ENCODE measurements at regions not wholly inside any gene's neighbourhood (a gene's known extent, or its start where the extent isn't known, plus 50 kb on each side); places are given as distances from the start of the nearest gene placed in this dataset.

DNA sequence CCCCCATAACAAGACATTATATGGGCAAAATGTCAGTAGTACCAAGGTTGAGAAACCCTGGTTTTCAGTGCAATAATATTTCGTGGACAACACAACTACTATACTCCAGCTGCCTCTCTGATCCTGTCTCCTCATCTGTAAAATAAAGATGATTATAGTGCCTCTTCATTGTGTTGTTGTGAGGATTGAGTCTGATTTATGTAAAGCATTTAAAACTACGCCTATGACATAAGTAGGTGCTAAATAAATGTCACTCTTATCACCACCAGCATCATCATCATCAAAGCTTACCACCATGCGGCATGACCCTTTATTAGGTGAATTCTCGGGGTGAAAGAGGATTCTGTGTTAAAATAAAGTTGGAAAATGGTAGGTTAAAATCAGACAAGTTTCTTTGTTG, 67.8 kb upstream of the IFNE start:
- no peak overlapping the region for H3K4me3 ChIP-seq (ENCODE audit: low read depth, low read length)
- no peak for DNase-seq (ENCODE audit: low read depth)

DNA sequence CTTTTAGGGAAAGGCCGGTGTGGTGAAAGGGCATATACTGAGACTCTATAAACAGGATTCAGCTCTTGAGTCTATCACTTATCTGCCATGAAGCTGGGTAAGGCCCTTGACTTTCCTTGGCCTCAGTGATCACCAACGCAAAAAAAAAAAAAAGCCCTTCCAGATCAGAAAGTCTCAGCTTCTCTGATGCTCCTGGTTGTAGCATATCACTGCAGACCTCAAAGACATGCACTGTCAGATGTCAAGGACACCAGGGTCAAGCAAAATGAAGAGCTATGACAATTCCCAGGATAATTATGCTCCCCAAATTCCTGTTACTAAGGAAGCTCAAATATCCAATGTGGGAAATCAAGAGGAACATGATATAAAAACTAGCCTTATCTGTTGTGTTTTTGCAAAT, 68.3 kb upstream of the IFNE start:
- TF ChIP-seq, protein P1, sequence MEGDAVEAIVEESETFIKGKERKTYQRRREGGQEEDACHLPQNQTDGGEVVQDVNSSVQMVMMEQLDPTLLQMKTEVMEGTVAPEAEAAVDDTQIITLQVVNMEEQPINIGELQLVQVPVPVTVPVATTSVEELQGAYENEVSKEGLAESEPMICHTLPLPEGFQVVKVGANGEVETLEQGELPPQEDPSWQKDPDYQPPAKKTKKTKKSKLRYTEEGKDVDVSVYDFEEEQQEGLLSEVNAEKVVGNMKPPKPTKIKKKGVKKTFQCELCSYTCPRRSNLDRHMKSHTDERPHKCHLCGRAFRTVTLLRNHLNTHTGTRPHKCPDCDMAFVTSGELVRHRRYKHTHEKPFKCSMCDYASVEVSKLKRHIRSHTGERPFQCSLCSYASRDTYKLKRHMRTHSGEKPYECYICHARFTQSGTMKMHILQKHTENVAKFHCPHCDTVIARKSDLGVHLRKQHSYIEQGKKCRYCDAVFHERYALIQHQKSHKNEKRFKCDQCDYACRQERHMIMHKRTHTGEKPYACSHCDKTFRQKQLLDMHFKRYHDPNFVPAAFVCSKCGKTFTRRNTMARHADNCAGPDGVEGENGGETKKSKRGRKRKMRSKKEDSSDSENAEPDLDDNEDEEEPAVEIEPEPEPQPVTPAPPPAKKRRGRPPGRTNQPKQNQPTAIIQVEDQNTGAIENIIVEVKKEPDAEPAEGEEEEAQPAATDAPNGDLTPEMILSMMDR (IDR thresholded peaks at IDR 0.05; ENCODE audit: insufficient read depth, low read depth, low read length) = no peak
- no peak for DNase-seq (ENCODE audit: low read depth)
- H3K4me3 ChIP-seq (ENCODE audit: low read depth, low read length) = peak overlapping the region; percentile 10

More for the DNA sequence above, 67.8 kb upstream of the IFNE start:
- TF ChIP-seq, protein P1 (IDR thresholded peaks at IDR 0.05; ENCODE audit: insufficient read depth, low read depth, low read length) = no peak

DNA sequence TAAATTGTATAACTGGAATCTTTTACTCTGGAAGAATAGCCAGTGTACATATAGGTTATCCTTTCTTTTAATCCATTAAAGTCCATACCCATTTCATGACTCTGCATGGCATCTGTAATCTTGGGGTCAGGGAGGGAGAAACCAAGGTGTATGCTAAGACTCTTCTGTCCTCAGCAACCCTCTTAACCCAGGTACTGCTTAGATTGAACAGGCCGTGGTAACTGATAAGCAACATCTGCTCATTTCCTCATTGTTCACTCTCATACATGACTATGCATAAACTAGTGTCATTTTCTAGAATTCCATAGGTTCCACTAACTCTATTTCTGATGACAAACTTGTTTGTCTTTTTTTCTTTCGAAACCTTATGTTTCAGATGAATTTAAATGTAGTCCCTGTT, 69.3 kb upstream of the IFNE start:
- DNase-seq (ENCODE audit: low read depth) = no peak

DNA sequence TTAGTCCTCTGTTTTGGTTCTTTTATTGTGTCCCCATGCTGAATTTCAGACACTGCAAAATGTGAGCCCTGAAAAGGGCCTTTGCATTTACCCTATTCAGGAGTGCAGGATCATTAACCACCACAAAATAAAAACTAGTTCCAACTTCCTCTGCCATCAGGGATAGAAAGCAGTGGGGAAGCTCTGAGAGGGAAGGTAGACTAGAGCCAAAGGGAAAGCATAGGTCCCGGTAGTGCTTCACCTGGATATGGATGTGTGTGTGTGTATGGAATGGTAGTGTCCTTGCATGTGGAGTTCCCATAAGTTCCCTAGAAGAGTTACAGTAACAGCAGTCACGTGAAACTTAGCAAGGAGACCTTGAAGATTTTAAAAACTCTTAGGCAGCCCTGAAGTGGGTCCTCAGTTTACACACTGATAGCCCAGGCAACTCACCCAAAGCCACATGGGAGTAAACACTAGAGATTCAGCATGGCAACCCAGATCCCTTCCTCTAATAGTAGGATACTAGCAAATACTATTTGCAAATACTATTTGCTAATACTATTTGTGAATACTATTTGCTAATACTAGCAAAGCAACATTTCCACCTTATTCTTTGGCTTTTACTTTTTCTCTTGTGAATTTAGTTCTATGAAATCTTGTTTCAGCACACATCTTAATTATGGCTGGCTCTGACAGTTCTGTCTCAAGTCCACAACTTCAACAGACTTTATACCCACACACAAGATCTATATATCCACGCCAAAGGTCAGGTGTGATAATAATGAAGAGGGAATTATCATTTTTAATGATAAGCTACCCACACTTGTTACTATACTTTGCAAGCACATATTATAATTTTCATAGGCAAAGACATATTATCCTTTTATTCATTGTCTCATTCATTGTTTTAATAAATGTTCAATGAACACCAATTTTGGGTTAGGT, 70.4 kb upstream of the IFNE start:
- H3K4me3 ChIP-seq (ENCODE audit: low read depth, low read length) = no peak overlapping the region
- no peak for DNase-seq (ENCODE audit: low read depth)
- TF ChIP-seq, protein P1 (IDR thresholded peaks at IDR 0.05; ENCODE audit: insufficient read depth, low read depth, low read length) = no peak

More for the DNA sequence above, 69.3 kb upstream of the IFNE start:
- TF ChIP-seq, protein P1 (IDR thresholded peaks at IDR 0.05; ENCODE audit: insufficient read depth, low read depth, low read length) = no peak
- no peak overlapping the region for H3K4me3 ChIP-seq (ENCODE audit: low read depth, low read length)

DNA sequence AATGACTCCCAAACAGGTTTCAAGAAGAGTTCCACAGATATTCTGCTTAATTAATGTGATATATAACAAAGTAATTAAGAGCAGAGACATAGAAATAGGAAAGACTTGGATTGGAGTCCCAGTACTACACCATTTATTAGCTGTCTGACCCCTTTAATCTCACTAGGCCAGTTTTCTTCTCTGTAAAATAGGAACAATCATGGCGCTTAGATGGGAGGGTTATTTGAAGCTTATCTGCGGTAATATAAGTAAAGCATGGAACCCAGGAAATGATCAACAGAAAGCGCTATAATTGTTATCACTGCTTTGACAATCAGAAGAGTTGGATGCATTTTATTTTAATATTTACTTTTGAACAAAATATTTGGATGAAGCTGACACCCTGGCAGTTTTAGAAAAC, 71.3 kb upstream of the IFNE start:
- TF ChIP-seq, protein P1 (IDR thresholded peaks at IDR 0.05; ENCODE audit: insufficient read depth, low read depth, low read length) = no peak
- no peak for DNase-seq (ENCODE audit: low read depth)
- no peak overlapping the region for H3K4me3 ChIP-seq (ENCODE audit: low read depth, low read length)

DNA sequence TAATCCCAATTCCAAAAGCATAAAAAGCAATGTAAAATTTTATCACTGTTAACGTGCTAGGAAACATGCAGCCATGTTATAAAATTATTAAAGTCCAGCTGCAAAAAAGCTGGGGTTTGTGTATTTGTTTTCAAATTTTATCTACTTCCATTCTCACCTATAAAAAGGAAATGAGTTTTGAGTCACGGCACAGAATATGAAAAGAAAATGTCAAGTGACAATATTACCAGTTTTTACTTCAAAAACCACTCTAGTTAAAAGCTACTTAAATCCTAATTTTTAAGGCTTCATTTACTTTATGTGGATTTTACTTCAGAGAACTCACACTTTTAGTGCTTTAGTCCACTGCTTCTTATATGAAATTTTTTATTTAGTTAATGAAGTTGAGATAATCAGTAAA, 72.7 kb upstream of the IFNE start:
- TF ChIP-seq, protein P1 (IDR thresholded peaks at IDR 0.05; ENCODE audit: insufficient read depth, low read depth, low read length) = no peak
- no peak overlapping the region for H3K4me3 ChIP-seq (ENCODE audit: low read depth, low read length)
- no peak for DNase-seq (ENCODE audit: low read depth)
